ENCODE measurements at regions not wholly inside any gene's neighbourhood (a gene's known extent, or its start where the extent isn't known, plus 50 kb on each side); places are given as distances from the start of the nearest gene placed in this dataset.
"Not testable (repeated sequence)": the region's sequence is repeated elsewhere in the genome, so short reads cannot be mapped to it uniquely, and the experiment has no call there.

DNA sequence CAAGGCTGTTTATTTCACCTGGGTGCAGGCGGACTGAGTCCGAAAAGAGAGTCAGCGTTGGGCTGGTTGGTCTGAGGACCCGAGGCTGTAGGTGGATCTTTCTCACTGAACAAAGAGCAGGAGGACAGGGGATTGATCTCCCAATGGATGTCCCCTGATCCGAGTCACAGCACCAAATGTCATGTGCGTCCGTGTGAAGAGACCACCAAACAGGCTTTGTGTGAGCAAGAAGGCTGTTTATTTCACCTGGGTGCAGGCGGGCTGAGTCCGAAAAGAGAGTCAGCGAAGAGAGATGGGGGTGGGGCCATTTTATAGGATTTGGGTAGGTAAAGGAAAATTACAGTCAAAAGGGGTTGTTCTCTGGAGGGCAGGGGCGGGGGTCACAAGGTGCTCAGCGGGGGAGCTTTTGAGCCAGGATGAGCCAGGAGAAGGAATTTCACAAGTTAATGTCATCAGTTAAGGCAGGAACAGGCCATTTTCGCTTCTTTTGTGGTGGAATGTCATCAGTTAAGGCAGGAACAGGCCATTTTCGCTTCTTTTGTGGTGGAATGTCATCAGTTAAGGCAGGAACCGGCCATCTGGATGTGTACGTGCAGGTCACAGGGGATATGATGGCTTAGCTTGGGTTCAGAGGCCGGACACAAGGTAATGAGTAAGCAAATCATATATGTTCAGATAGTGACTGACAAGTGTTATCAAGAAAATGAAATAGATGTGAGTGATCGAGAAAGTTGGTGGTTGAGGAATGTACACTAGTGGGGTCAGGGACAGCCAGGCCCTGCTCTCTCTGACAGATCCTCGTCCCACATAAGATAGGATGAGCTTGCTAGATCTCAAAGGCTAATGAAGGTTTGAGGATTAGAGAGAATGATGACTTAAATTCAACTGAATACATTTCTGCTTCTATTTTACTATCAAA lies 760.0 kb downstream of the KCNT2 start:
- TF ChIP-seq, protein P1, sequence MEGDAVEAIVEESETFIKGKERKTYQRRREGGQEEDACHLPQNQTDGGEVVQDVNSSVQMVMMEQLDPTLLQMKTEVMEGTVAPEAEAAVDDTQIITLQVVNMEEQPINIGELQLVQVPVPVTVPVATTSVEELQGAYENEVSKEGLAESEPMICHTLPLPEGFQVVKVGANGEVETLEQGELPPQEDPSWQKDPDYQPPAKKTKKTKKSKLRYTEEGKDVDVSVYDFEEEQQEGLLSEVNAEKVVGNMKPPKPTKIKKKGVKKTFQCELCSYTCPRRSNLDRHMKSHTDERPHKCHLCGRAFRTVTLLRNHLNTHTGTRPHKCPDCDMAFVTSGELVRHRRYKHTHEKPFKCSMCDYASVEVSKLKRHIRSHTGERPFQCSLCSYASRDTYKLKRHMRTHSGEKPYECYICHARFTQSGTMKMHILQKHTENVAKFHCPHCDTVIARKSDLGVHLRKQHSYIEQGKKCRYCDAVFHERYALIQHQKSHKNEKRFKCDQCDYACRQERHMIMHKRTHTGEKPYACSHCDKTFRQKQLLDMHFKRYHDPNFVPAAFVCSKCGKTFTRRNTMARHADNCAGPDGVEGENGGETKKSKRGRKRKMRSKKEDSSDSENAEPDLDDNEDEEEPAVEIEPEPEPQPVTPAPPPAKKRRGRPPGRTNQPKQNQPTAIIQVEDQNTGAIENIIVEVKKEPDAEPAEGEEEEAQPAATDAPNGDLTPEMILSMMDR (IDR thresholded peaks at IDR 0.05), result not testable (repeated sequence)
- not testable (repeated sequence) for TF ChIP-seq POLR2A (IDR thresholded peaks at IDR 0.05)

All from thyroid gland (tissue), 4 donors.